ENCODE measurements at regions not wholly inside any gene's neighbourhood (a gene's known extent, or its start where the extent isn't known, plus 50 kb on each side); places are given as distances from the start of the nearest gene placed in this dataset.

DNA sequence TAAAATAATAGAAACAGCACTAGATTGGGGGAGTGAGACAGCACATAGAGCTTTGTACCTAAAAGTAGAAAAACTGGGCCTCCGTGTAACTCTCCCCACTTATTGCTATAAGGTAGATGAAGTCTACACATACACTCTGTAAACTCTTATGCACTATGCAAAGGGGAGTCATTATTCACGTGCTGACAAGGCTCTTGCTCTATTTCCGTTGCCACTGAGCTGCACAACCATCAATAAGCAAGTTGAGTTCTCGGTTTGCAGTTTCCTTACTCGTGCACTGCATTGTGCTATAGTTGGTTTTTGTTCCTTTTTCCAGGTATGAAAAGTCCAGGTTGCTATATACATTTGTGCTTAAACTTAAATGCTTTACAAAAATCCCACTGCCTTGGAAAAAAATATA, 294.0 kb upstream of the DACH1 start:
- no peak overlapping the region for H3K27ac ChIP-seq (ENCODE audit: low read depth in 1 of 2, low read length in 2 of 2)
- H3K4me3 ChIP-seq (ENCODE audit: low read length) = no peak overlapping the region
- H3K4me3 Mint-ChIP-seq = no peak overlapping the region
- H3K36me3 ChIP-seq (ENCODE audit: insufficient read depth, low read length) = no peaks in the 10 kb centered on the region
- no peaks in the 10 kb centered on the region for H3K9me3 ChIP-seq (ENCODE audit: control insufficient read depth in 1 of 2, insufficient read depth in 1 of 2, low read length in 2 of 2)
- no peaks in the 10 kb centered on the region for H3K4me1 Mint-ChIP-seq (ENCODE audit: low read depth)
- no peak overlapping the region for H3K27ac Mint-ChIP-seq
- H3K27me3 ChIP-seq (ENCODE audit: control insufficient read depth in 1 of 2, insufficient read depth in 2 of 2, low read length in 2 of 2) = no peaks in the 10 kb centered on the region
- TF ChIP-seq CTCF (IDR thresholded peaks at IDR 0.05) = no peak
- H3K9me3 Mint-ChIP-seq = peaks cover 3% of the 10 kb centered on the region
- ChIA-PET CTCF (no interaction called here), POLR2A (no interaction called here)
- ATAC-seq (ENCODE audit: poor library complexity) (no peak), DNase-seq (no peak)
- no peaks in the 10 kb centered on the region for H3K4me1 ChIP-seq (ENCODE audit: insufficient read depth, low read length)
- intact Hi-C loops (cut with DNase I, micrococcal nuclease) = no loop called here
- no peaks in the 10 kb centered on the region for H3K36me3 Mint-ChIP-seq (ENCODE audit: low read depth)
- no peaks in the 10 kb centered on the region for H3K27me3 Mint-ChIP-seq

GRCh38 chr13:72156760-72157159, 289.8 kb upstream of the DACH1 start:
- ATAC-seq (ENCODE audit: poor library complexity) = no peak
- no peaks in the 10 kb centered on the region for H3K4me1 ChIP-seq (ENCODE audit: insufficient read depth, low read length)
- peaks cover 3% of the 10 kb centered on the region for H3K9me3 Mint-ChIP-seq
- no peak overlapping the region for H3K4me3 ChIP-seq (ENCODE audit: low read length)
- no peaks in the 10 kb centered on the region for H3K4me1 Mint-ChIP-seq (ENCODE audit: low read depth)
- no peaks in the 10 kb centered on the region for H3K9me3 ChIP-seq (ENCODE audit: control insufficient read depth in 1 of 2, insufficient read depth in 1 of 2, low read length in 2 of 2)
- intact Hi-C loops (cut with DNase I, micrococcal nuclease) = no loop called here
- no peaks in the 10 kb centered on the region for H3K27me3 Mint-ChIP-seq
- H3K4me3 Mint-ChIP-seq = no peak overlapping the region
- no peak for TF ChIP-seq CTCF (IDR thresholded peaks at IDR 0.05)
- no peaks in the 10 kb centered on the region for H3K27me3 ChIP-seq (ENCODE audit: control insufficient read depth in 1 of 2, insufficient read depth in 2 of 2, low read length in 2 of 2)
- no peak overlapping the region for H3K27ac Mint-ChIP-seq
- no peaks in the 10 kb centered on the region for H3K36me3 ChIP-seq (ENCODE audit: insufficient read depth, low read length)
- H3K36me3 Mint-ChIP-seq (ENCODE audit: low read depth) = no peaks in the 10 kb centered on the region
- H3K27ac ChIP-seq (ENCODE audit: low read depth in 1 of 2, low read length in 2 of 2) = no peak overlapping the region
- no peak for DNase-seq
- POLR2A ChIA-PET = no interaction called here
- CTCF ChIA-PET = no interaction called here

DNA sequence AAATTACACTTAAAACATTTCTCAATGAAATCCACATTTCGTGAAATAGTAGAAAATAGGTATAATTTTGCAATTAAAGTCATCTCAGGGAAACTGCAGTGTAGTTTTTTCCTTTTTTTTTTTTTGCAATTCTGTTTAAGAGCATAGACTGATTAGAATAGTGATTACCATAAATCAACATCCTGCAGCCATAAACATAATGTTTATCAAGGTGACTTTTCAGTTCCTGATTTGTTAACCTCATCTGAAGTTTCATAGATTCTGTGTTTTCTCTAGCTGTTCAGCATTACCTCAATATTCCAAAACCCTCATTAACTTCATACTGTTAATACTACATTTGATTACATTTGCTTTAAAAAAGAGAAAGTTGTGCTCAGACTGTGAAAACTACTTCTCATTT, 286.3 kb upstream of the DACH1 start:
- ATAC-seq (ENCODE audit: poor library complexity) (no peak), DNase-seq (no peak)
- ChIA-PET POLR2A (no interaction called here), CTCF (no interaction called here)
- no peaks in the 10 kb centered on the region for H3K4me1 Mint-ChIP-seq (ENCODE audit: low read depth)
- no peak overlapping the region for H3K27ac ChIP-seq (ENCODE audit: low read depth in 1 of 2, low read length in 2 of 2)
- no peaks in the 10 kb centered on the region for H3K27me3 Mint-ChIP-seq
- no peaks in the 10 kb centered on the region for H3K9me3 ChIP-seq (ENCODE audit: control insufficient read depth in 1 of 2, insufficient read depth in 1 of 2, low read length in 2 of 2)
- no peak overlapping the region for H3K27ac Mint-ChIP-seq
- no peak overlapping the region for H3K4me3 ChIP-seq (ENCODE audit: low read length)
- peaks cover 7% of the 10 kb centered on the region for H3K9me3 Mint-ChIP-seq
- H3K4me1 ChIP-seq (ENCODE audit: insufficient read depth, low read length) = no peaks in the 10 kb centered on the region
- no peaks in the 10 kb centered on the region for H3K27me3 ChIP-seq (ENCODE audit: control insufficient read depth in 1 of 2, insufficient read depth in 2 of 2, low read length in 2 of 2)
- no peaks in the 10 kb centered on the region for H3K36me3 ChIP-seq (ENCODE audit: insufficient read depth, low read length)
- no peak overlapping the region for H3K4me3 Mint-ChIP-seq
- TF ChIP-seq CTCF (IDR thresholded peaks at IDR 0.05) = no peak
- intact Hi-C loops (cut with DNase I, micrococcal nuclease) = no loop called here
- H3K36me3 Mint-ChIP-seq (ENCODE audit: low read depth) = no peaks in the 10 kb centered on the region
